IPS-NIHi7 (cell line): ENCODE measurements at regions not wholly inside any gene's neighbourhood (a gene's known extent, or its start where the extent isn't known, plus 50 kb on each side); places are given as distances from the start of the nearest gene placed in this dataset.
"Not testable (repeated sequence)": the region's sequence is repeated elsewhere in the genome, so short reads cannot be mapped to it uniquely, and the experiment has no call there.

Experiments used
- DNase-seq: peaks from one replicate; pipeline ENCODE4 v3.0.0; 2012; ENCODE audit warnings: mixed read lengths; ENCODE audit errors: extremely low spot score

GRCh38 chr21:33994373-33994772, 78.8 kb upstream of the ATP5PO start:
- DNase-seq: no peak

GRCh38 chr21:33993286-33994231, 78.0 kb upstream of the ATP5PO start:
- DNase-seq: no peak

GRCh38 chr21:33992412-33992811, 76.8 kb upstream of the ATP5PO start:
- DNase-seq: not testable (repeated sequence)

DNA sequence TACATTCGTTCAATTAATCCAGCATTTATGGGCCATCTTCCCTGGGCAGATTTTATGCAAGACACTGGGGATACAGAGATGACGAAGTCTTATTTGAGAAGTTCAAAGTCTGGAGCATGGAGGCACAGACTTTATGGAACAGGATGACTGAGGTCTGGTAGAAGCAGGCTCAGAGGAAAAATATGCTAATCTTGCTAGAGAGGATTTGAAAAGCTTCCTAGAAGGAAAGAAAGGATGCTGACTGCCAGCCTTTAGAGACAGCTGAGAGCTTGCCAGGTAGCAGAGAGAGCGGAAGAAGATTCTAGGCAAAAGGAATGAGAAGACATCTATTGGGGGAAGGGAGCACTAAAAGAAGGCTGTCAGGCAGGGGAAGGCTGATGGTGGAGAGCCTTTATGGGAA, 75.5 kb upstream of the ATP5PO start:
- no peak for DNase-seq

DNA sequence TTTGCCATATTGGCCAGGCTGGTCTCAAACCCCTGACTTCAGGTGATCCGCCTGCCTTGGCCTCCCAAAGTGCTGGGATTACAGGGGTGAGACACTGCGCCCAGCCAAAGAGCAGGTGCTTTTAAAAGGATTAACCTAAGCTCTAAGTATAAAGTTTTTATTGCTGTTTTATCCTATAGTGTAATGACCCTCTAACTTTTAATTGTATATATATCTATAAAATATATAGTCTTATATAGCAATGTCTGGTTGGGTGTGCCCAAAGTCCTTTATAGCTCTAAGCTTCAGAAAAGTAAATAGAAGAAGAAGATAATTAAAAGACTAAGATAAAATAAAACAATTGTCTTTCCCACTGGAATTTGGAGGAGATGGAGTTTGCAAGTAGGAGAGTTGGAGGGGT, 73.8 kb upstream of the ATP5PO start:
- DNase-seq: no peak

DNA sequence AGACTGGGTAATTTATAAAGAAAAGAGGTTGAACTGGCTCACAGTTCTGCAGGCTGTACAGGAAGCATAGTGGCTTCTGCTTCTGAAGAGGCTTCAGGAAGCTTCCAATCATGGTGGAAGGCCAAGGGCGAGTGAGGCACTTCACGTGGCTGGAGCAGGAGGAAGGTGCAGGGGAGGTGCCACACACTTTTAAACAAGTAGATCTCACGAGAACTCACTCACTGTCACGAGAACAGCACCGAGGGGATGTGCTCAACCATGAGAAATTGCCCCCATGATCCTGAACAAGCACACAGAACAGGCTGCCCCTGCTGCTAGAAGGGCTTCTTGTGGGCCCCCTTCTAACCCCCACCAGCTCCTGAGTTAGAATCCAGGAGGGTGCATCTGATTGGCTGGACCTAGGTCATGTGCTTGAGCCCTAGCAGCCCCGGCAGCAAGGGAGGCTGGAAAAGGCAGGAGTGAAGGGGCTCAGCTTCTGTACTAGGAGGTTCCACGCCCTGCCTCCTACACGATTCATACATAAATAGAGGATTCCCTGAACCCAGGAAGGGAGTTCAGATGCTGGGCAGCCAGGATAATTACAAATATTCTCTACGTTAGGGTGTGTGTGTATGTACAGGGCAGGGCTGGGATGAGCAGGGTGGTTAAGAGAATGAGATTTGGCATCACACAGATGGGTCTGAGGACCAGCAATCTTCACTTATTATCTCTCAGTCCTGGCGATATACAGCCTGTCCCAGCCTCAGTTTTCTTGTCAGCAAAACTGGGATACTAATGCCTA, 72.8 kb upstream of the ATP5PO start:
- no peak for DNase-seq

DNA sequence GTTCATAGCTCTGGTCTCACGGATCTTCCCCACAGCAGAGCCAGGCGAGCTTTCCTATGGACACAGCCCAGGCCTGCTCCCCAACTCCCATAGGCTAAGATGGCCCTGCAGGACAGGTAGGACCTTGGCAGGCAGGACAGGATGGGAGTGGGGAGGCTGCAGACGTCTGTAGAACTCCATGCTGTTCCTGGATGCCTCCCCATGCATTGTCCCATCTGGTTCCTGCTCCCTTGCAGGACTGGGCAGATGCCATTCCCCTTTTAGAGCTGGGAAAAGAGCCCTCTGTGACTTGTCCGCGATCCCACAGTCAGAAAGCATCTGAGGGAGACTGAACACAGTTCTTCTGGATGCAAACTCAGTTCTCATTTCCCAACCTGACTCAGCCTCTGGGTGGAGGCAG, 71.9 kb upstream of the ATP5PO start:
- DNase-seq: no peak

- no peak for DNase-seq
These were observed 69.8 kb upstream of the ATP5PO start for GRCh38 chr21:33985117-33986050.

DNA sequence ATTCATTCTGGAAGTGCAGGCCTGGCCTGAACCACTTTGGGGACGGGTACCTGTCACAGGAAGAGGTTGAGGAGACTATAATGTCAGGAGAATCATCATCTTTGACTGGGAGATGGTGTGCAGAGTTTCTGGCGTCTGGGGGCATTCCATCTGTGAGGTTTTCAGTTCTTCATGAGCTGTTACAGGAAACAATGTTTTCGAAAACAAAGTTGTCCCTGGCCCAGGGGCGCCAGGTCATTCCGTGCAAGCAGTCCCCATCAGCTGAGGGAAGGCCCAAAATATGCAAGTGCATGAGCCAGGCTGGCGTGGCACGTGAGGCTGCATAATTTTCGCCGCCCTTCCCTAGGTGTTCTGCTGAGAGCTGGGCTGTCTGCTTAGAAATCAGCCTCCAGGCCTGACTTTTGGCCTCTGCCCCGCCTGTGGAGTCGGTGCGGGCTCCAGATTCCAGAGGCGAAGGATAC, 68.4 kb upstream of the ATP5PO start:
- DNase-seq: no peak

GRCh38 chr21:33981391-33982101, 65.9 kb upstream of the ATP5PO start:
- no peak for DNase-seq

GRCh38 chr21:33980276-33980916, 64.8 kb upstream of the ATP5PO start:
- DNase-seq: no peak

GRCh38 chr21:33978585-33978984, 63.0 kb upstream of the ATP5PO start:
- DNase-seq: no peak

GRCh38 chr21:33977721-33978369, 62.2 kb upstream of the ATP5PO start:
- DNase-seq: no peak

DNA sequence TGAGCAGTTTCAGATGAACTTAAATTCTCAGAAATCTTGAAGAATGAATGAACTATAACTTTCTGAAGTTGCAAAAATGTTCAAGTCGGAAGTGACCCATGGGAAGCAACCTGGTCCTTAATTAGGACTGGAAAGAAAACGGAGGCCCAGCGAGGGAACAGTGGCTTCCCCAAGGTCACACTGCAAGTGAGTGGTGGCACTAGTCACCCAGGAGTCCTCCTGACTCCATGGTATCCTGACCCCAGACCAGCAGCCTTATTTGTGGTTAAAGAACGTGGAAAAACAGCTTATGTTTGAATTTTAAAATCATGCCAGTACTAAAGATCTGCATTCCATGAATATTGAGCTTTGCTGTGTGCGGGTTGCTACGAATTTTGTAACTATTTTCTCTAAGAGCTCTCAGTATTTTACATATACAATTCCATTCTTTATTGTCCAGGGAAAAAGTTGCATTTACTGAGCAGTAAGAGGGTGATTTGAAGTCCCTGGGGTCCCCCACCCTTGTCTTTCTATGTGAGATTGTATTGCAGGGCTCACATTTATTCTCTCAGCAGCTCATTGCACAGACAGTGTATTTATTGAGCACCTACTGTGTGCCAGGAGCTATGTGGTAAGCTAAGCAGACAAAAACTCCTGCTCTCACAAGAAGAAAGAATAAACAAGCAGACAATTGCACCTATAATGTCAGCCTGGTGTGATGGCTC, 61.6 kb upstream of the ATP5PO start:
- no peak for DNase-seq

DNA sequence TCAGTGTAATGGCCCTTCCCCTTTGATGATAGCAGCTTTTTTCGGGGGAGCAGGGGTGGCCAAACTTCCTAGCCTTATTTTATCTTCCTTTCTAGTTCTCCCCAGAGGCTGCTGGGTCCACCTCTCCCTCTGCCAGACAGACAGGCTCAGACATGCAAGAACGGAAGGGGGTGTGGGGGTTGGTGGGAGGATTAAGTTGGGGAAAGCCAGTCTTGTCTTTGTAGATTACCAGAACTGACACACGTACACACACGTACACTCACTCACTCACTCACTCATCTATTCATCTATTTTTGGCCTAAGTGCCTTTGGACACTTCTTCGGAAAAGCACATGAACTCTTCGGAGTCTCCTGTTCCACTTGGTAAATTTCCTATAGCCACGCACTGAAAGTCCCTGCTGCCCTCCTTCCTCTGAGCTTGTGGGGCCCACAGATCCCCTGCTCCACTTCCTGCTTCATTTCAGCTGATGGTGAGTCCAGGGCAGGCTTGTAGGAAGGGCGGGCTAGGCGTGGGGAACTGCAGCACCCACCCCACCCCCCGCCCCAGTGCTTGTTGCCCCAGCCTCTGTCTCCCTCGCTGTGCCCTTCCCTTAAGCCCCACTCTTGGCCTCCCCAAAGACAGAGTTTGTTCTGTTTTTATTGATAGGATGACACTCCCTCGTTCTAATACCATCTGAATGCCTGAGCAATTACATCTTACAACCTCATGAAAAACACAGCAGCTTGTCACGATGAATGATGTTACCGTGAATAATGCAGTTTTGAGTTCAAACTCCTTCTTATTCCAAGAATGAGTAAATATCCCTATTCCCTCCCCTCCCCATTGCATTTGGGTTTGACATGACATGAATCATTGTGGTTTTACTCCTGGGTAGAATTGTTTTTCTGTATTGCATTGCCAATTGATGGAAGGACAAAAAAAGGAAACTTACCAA, 60.7 kb upstream of the ATP5PO start:
- peak; percentile 39 for DNase-seq

DNA sequence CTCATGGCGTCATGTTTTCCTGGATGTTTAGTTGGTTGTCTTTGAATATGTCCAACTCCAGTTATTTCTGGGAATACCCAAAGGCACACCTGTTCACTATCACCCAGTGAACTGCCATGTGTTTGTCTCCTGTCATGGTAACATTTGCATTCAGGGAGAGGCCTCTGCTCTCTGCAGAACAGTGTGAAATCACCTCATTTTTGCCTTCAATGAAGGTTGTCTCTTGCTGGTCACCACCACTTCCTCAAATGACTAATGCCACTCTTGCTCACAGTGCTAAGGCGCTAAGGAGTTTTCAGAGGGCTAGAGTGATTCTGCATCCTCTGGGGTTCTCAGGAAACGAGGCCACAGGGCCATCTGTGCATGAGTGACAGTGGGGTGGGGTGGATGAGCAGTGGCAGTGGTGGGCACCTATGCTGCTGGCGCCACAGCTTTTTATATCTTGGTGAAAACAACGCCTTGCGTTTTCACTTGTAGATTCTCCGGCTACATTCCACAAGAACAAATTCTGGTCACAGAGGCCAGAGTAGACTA, 60.0 kb upstream of the ATP5PO start:
- no peak for DNase-seq

DNA sequence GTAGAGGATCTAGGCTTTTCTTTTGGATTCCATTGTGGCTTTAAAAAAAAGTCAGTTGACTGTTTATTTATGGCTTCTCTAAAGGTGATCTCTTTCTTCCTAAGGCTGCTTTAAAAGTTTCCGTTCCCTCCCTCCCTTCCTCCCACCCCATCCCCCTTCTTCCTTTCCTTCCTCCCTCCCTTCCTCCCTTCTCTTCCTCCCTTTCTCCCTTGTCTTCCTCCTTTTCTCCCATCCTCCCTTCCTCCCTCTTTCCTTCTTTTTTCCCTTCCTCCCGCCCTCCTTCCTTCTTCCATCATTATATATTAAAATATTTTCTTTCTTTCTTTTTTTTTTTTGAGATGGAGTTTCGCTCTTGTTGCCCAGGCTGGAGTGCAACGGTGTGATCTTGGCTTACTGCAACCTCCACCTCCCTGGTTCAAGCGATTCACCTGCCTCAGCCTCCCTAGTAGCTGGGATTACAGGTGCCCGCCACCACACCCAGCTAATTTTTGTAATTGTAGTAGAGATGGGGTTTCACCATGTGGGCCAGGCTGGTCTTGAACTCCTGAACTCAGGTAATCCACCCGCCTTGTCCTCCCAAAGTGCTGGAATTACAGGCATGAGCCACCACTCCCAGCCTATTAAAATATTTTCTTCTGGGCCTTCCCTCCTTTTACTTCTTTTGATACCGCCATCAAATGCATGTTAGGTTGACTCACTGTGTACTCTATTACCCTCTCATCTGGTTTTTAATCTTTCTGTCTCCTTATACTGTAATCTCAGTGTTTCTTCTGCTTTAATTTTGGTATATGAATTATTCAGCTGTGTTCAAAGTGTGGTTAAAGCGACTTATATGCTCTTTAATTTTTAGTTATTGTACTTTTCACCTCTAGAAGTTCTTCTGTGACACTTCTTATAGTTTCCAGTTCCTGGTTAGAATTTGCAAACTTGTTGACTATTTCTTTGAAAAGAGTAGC, 59.2 kb upstream of the ATP5PO start:
- no peak for DNase-seq
